Left ventricle myocardium inferior (tissue), 1 donor: ENCODE measurements at regions not wholly inside any gene's neighbourhood (a gene's known extent, or its start where the extent isn't known, plus 50 kb on each side); places are given as distances from the start of the nearest gene placed in this dataset.

ENCODE experiments used
- DNase-seq: peaks from one replicate; pipeline ENCODE4 v3.0.0-alpha.2; 2020
- H3K27ac ChIP-seq: fragments of 200-600 bp; replicated peaks from 2 replicates; pipeline ENCODE4 v1.8.0; 2021
- H3K27me3 ChIP-seq: fragments of 200-600 bp; 2 replicates; pipeline ENCODE4 v1.8.0; 2021; ENCODE audit warnings: low read depth
- H3K36me3 ChIP-seq: fragments of 200-600 bp; 2 replicates; pipeline ENCODE4 v1.8.0; 2021
- H3K4me1 ChIP-seq: fragments of 200-600 bp; 2 replicates; pipeline ENCODE4 v1.8.0; 2021
- H3K4me3 ChIP-seq: fragments of 200-600 bp; 2 replicates; pipeline ENCODE4 v1.8.0; 2021; ENCODE audit warnings: mild to moderate bottlenecking, moderate library complexity
- H3K9me3 ChIP-seq: fragments of 200-600 bp; replicated peaks from 2 replicates; pipeline ENCODE4 v1.8.0; 2021
- intact Hi-C: fragments of 100-400 bp; cut with micrococcal nuclease; formaldehyde crosslinking; loops from one replicate; pipeline ENCODE4 v1.11.0; 2022
- TF ChIP-seq, protein P1 (sequence below): fragments of 200-600 bp; IDR thresholded peaks from 2 replicates; pipeline ENCODE4 v1.8.0; 2021; ENCODE audit warnings: antibody characterized with exemption, mild to moderate bottlenecking, borderline replicate concordance
- donor health status: DM: no; HTN: yes; CAD: no; lungs with severe emphysema.

DNA sequence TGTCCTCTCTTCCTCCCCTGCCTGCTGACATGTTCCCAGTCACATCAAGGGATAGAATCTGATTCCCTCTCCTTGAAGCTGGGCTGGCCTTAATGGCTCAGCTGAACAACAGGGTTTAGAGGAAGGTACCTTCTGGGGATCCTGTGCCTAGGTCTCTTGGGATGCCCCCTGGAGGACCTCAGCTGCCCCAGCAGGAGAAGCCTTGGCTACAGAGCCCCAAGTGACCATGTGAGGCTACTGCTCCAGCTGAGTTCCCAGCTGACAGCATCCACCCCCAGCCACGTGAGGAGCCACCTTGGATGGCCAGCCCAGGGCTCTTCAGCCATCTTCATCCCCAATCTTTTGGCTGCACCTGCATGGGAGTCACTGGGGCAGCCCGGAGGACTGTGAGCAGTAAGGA is 1499.3 kb downstream of the TBC1D22A start:
- TF ChIP-seq, protein P1, sequence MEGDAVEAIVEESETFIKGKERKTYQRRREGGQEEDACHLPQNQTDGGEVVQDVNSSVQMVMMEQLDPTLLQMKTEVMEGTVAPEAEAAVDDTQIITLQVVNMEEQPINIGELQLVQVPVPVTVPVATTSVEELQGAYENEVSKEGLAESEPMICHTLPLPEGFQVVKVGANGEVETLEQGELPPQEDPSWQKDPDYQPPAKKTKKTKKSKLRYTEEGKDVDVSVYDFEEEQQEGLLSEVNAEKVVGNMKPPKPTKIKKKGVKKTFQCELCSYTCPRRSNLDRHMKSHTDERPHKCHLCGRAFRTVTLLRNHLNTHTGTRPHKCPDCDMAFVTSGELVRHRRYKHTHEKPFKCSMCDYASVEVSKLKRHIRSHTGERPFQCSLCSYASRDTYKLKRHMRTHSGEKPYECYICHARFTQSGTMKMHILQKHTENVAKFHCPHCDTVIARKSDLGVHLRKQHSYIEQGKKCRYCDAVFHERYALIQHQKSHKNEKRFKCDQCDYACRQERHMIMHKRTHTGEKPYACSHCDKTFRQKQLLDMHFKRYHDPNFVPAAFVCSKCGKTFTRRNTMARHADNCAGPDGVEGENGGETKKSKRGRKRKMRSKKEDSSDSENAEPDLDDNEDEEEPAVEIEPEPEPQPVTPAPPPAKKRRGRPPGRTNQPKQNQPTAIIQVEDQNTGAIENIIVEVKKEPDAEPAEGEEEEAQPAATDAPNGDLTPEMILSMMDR, result no peak
- peaks cover 91% of the 10 kb centered on the region for H3K27me3 ChIP-seq
- no peaks in the 10 kb centered on the region for H3K9me3 ChIP-seq
- H3K4me3 ChIP-seq, result no peak overlapping the region
- no peaks in the 10 kb centered on the region for H3K4me1 ChIP-seq
- no peak overlapping the region for H3K27ac ChIP-seq
- intact Hi-C loops, result no loop called here
- DNase-seq, result no peak
- no peaks in the 10 kb centered on the region for H3K36me3 ChIP-seq

GRCh38 chr22:48261048-48261621 is 1498.7 kb downstream of the TBC1D22A start:
- intact Hi-C loops, result no loop called here
- TF ChIP-seq, protein P1, result no peak
- no peaks in the 10 kb centered on the region for H3K9me3 ChIP-seq
- peaks cover 91% of the 10 kb centered on the region for H3K27me3 ChIP-seq
- H3K27ac ChIP-seq, result no peak overlapping the region
- H3K36me3 ChIP-seq, result no peaks in the 10 kb centered on the region
- no peak overlapping the region for H3K4me3 ChIP-seq
- DNase-seq, result no peak
- no peaks in the 10 kb centered on the region for H3K4me1 ChIP-seq

DNA sequence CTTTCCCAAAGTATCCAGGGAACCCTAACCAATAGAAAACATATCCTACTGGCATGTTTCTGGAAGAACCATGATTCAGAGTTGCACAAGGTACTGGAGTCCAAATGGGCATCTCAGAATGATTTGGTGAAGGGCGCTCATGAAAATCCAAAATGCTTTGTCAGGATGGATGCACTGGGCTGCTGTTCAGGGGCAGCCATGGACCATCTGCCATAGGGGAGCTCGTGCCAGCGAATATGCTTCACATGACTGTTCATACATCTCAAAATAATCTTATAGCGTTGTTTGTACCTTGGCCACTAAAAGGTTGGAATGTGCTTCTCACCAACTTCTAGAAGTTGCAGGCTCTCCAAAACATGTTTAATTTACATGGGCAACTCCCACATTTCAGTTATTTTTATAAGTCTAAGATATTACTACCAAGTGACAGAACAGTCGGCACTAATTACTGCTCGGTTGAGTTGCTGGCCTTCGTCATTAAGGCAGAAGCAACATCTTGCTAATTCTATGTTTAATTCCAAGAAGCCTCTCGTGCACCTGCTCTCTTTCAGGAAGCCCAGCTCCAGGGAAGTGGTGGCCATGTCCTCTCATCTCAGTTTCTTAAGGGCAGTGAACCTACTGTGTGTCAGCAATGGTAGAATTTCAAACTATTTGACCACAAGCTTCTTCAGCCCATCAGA is 1497.7 kb downstream of the TBC1D22A start:
- Histone ChIP-seq H3K27me3 (peaks cover 92% of the 10 kb centered on the region), H3K9me3 (no peaks in the 10 kb centered on the region), H3K36me3 (no peaks in the 10 kb centered on the region), H3K4me1 (no peaks in the 10 kb centered on the region), H3K4me3 (no peak overlapping the region), H3K27ac (no peak overlapping the region)
- no peak for DNase-seq
- TF ChIP-seq, protein P1, result no peak
- intact Hi-C loops, result no loop called here

GRCh38 chr22:48258811-48259210 is 1496.4 kb downstream of the TBC1D22A start:
- intact Hi-C loops, result no loop called here
- Histone ChIP-seq H3K9me3 (no peaks in the 10 kb centered on the region), H3K4me3 (no peak overlapping the region), H3K4me1 (no peaks in the 10 kb centered on the region), H3K36me3 (no peaks in the 10 kb centered on the region), H3K27me3 (peaks cover 92% of the 10 kb centered on the region), H3K27ac (no peak overlapping the region)
- TF ChIP-seq, protein P1, result no peak
- DNase-seq, result no peak

GRCh38 chr22:48258064-48258701 is 1495.7 kb downstream of the TBC1D22A start:
- Histone ChIP-seq H3K9me3 (no peaks in the 10 kb centered on the region), H3K27me3 (peaks cover 92% of the 10 kb centered on the region), H3K27ac (no peak overlapping the region), H3K4me3 (no peak overlapping the region), H3K36me3 (no peaks in the 10 kb centered on the region), H3K4me1 (no peaks in the 10 kb centered on the region)
- no peak for DNase-seq
- intact Hi-C loops, result no loop called here
- TF ChIP-seq, protein P1, result no peak
